ENCODE measurements at regions not wholly inside any gene's neighbourhood (a gene's known extent, or its start where the extent isn't known, plus 50 kb on each side); places are given as distances from the start of the nearest gene placed in this dataset.

DNA sequence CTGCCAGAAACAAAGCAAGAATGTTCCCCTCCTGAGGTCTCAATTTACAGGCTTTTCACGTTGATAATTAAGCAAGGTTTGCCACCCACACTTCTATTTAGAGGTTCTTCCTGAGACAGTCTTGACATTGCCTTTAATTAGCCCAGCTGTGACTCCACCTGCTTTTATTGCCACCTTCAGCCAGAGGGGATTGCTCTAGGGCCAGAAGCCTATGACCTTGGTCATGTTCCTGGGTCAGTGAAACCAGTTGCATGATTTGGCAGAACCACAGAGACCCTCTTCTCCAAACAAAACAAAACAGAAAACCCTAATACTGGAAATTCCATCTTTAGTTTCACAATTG is 89.8 kb downstream of the APIP start:
- no peaks in the 10 kb centered on the region for H3K4me1 Mint-ChIP-seq (ENCODE audit: low read depth, unreplicated experiment)
- DNase-seq (ENCODE audit: low read depth) (no peak), FAIRE-seq (no peak)
- Histone ChIP-seq H3K36me3 (ENCODE audit: insufficient read depth, low read length) (no peaks in the 10 kb centered on the region), H3K9me3 (ENCODE audit: insufficient read depth, low read depth, low read length) (no peaks in the 10 kb centered on the region), H3K27ac (ENCODE audit: low read depth, low read length) (no peak overlapping the region), H3K4me2 (ENCODE audit: low read length) (no peak overlapping the region), H3K4me1 (ENCODE audit: insufficient read depth, low read length) (no peaks in the 10 kb centered on the region), H3K27me3 (ENCODE audit: insufficient read depth, low read length) (no peaks in the 10 kb centered on the region), H4K20me1 (ENCODE audit: insufficient read depth, low read length) (no peaks in the 10 kb centered on the region), H3K9ac (ENCODE audit: low read length) (no peak overlapping the region), H3K79me2 (ENCODE audit: insufficient read depth, low read length) (no peaks in the 10 kb centered on the region), H2AFZ (ENCODE audit: low read depth, low read length) (no peak overlapping the region), H3K4me3 (ENCODE audit: insufficient read depth, low read depth, low read length) (no peak overlapping the region)
- H3K36me3 Mint-ChIP-seq (ENCODE audit: low read depth, unreplicated experiment): no peaks in the 10 kb centered on the region
- H3K27ac Mint-ChIP-seq (ENCODE audit: unreplicated experiment): no peak overlapping the region
- no peaks in the 10 kb centered on the region for H3K9me3 Mint-ChIP-seq (ENCODE audit: unreplicated experiment)
- H3K27me3 Mint-ChIP-seq (ENCODE audit: low read depth, unreplicated experiment): no peaks in the 10 kb centered on the region
- TF ChIP-seq, protein P1, sequence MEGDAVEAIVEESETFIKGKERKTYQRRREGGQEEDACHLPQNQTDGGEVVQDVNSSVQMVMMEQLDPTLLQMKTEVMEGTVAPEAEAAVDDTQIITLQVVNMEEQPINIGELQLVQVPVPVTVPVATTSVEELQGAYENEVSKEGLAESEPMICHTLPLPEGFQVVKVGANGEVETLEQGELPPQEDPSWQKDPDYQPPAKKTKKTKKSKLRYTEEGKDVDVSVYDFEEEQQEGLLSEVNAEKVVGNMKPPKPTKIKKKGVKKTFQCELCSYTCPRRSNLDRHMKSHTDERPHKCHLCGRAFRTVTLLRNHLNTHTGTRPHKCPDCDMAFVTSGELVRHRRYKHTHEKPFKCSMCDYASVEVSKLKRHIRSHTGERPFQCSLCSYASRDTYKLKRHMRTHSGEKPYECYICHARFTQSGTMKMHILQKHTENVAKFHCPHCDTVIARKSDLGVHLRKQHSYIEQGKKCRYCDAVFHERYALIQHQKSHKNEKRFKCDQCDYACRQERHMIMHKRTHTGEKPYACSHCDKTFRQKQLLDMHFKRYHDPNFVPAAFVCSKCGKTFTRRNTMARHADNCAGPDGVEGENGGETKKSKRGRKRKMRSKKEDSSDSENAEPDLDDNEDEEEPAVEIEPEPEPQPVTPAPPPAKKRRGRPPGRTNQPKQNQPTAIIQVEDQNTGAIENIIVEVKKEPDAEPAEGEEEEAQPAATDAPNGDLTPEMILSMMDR (IDR thresholded peaks at IDR 0.05; ENCODE audit: insufficient read depth, low read depth, low read length): no peak
- no peak overlapping the region for H3K4me3 Mint-ChIP-seq (ENCODE audit: unreplicated experiment)

DNA sequence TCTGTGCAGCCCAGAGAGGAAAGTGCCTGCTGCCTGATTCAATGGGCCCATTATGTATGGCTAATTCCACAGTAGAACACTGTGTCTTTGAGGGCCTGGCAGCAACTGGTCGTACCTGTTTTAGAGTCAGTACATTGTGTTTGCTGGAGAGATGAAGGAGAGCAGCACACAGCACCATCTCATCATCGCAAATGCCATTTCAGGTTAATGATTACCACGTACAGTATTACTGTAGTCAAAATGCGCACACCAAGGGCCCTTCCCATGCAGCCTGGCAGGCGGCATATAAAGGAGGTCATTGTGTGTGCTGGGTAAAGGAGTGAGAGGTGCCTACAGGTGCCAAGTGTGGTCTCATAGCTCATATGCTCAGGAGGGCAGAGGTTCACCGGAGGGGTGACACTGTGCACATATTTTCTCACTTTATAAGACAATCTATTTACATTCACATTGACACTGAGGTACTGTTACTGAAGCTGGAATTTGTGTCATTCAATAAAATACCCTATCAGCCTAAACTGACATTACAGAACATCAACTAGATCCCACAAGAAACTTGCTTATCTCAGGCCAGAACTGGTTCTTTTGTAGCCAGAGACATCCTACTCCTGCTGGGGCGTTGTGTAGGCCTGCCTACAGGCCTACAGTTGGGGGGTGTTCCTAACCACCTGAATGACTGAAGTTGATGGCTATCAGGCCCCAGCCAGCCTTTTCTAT is 90.4 kb downstream of the APIP start:
- Histone ChIP-seq H3K9ac (ENCODE audit: low read length) (no peak overlapping the region), H3K27me3 (ENCODE audit: insufficient read depth, low read length) (no peaks in the 10 kb centered on the region), H3K4me3 (ENCODE audit: insufficient read depth, low read depth, low read length) (no peak overlapping the region), H3K36me3 (ENCODE audit: insufficient read depth, low read length) (no peaks in the 10 kb centered on the region), H3K9me3 (ENCODE audit: insufficient read depth, low read depth, low read length) (no peaks in the 10 kb centered on the region), H3K4me2 (ENCODE audit: low read length) (no peak overlapping the region), H3K27ac (ENCODE audit: low read depth, low read length) (no peak overlapping the region), H3K4me1 (ENCODE audit: insufficient read depth, low read length) (no peaks in the 10 kb centered on the region), H4K20me1 (ENCODE audit: insufficient read depth, low read length) (no peaks in the 10 kb centered on the region), H2AFZ (ENCODE audit: low read depth, low read length) (no peak overlapping the region), H3K79me2 (ENCODE audit: insufficient read depth, low read length) (no peaks in the 10 kb centered on the region)
- no peaks in the 10 kb centered on the region for H3K4me1 Mint-ChIP-seq (ENCODE audit: low read depth, unreplicated experiment)
- H3K36me3 Mint-ChIP-seq (ENCODE audit: low read depth, unreplicated experiment): no peaks in the 10 kb centered on the region
- no peak overlapping the region for H3K4me3 Mint-ChIP-seq (ENCODE audit: unreplicated experiment)
- no peaks in the 10 kb centered on the region for H3K27me3 Mint-ChIP-seq (ENCODE audit: low read depth, unreplicated experiment)
- DNase-seq (ENCODE audit: low read depth) (no peak), FAIRE-seq (no peak)
- no peaks in the 10 kb centered on the region for H3K9me3 Mint-ChIP-seq (ENCODE audit: unreplicated experiment)
- TF ChIP-seq, protein P1 (IDR thresholded peaks at IDR 0.05; ENCODE audit: insufficient read depth, low read depth, low read length): no peak
- no peak for TF ChIP-seq EZH2 (IDR thresholded peaks at IDR 0.05; ENCODE audit: insufficient read depth, low read length)
- H3K27ac Mint-ChIP-seq (ENCODE audit: unreplicated experiment): no peak overlapping the region

DNA sequence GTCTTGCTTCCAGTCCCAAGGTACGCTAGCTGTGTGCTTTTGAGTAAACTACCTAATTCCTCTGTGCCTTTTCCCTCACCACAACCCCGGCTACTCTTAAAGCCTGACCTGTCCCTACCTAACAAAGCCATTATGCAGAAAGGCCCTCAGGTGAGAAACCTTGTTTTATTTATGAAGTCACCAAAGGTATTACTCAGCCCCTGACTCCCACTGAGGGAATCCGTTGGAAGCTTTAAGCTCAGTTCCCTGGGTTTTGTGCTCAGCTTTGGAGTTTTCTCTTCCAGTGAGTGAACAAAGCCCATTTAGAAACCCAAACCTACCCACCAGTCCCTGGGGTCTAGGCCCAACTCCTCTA is 90.9 kb downstream of the APIP start:
- Histone ChIP-seq H3K4me3 (ENCODE audit: insufficient read depth, low read depth, low read length) (no peak overlapping the region), H3K79me2 (ENCODE audit: insufficient read depth, low read length) (no peaks in the 10 kb centered on the region), H3K27me3 (ENCODE audit: insufficient read depth, low read length) (no peaks in the 10 kb centered on the region), H3K4me1 (ENCODE audit: insufficient read depth, low read length) (no peaks in the 10 kb centered on the region), H4K20me1 (ENCODE audit: insufficient read depth, low read length) (no peaks in the 10 kb centered on the region), H3K9me3 (ENCODE audit: insufficient read depth, low read depth, low read length) (no peaks in the 10 kb centered on the region), H3K36me3 (ENCODE audit: insufficient read depth, low read length) (no peaks in the 10 kb centered on the region), H3K4me2 (ENCODE audit: low read length) (no peak overlapping the region), H3K9ac (ENCODE audit: low read length) (no peak overlapping the region), H3K27ac (ENCODE audit: low read depth, low read length) (no peak overlapping the region), H2AFZ (ENCODE audit: low read depth, low read length) (no peak overlapping the region)
- Mint-ChIP-seq H3K27ac (ENCODE audit: unreplicated experiment) (no peak overlapping the region), H3K9me3 (ENCODE audit: unreplicated experiment) (no peaks in the 10 kb centered on the region), H3K36me3 (ENCODE audit: low read depth, unreplicated experiment) (no peaks in the 10 kb centered on the region), H3K4me1 (ENCODE audit: low read depth, unreplicated experiment) (no peaks in the 10 kb centered on the region), H3K27me3 (ENCODE audit: low read depth, unreplicated experiment) (no peaks in the 10 kb centered on the region), H3K4me3 (ENCODE audit: unreplicated experiment) (no peak overlapping the region)
- DNase-seq (ENCODE audit: low read depth): no peak
- no peak for TF ChIP-seq EZH2 (IDR thresholded peaks at IDR 0.05; ENCODE audit: insufficient read depth, low read length)
- TF ChIP-seq, protein P1 (IDR thresholded peaks at IDR 0.05; ENCODE audit: insufficient read depth, low read depth, low read length): no peak
- FAIRE-seq: no peak

Measured in astrocyte (in vitro differentiated cells and primary cell).